ENCODE measurements at regions not wholly inside any gene's neighbourhood (a gene's known extent, or its start where the extent isn't known, plus 50 kb on each side); places are given as distances from the start of the nearest gene placed in this dataset.

- no peaks in the 10 kb centered on the region for H3K9me3 Mint-ChIP-seq
- peaks cover 10% of the 10 kb centered on the region for H3K36me3 Mint-ChIP-seq
- H3K27ac Mint-ChIP-seq: no peak overlapping the region
- no peaks in the 10 kb centered on the region for H3K27me3 Mint-ChIP-seq
- H3K4me3 Mint-ChIP-seq: peak overlapping the region in 1 of 4 donors; percentile 17
- no peaks in the 10 kb centered on the region for H3K4me1 Mint-ChIP-seq
Measured at GRCh38 chr7:139159900-139160675, 50.6 kb upstream of the ZC3HAV1 start.

GRCh38 chr7:139168479-139168878, 59.0 kb upstream of the ZC3HAV1 start:
- H3K4me3 Mint-ChIP-seq: no peak overlapping the region
- no peaks in the 10 kb centered on the region for H3K9me3 Mint-ChIP-seq
- H3K27ac Mint-ChIP-seq: no peak overlapping the region
- H3K27me3 Mint-ChIP-seq: no peaks in the 10 kb centered on the region
- H3K36me3 Mint-ChIP-seq: no peaks in the 10 kb centered on the region
- no peaks in the 10 kb centered on the region for H3K4me1 Mint-ChIP-seq

DNA sequence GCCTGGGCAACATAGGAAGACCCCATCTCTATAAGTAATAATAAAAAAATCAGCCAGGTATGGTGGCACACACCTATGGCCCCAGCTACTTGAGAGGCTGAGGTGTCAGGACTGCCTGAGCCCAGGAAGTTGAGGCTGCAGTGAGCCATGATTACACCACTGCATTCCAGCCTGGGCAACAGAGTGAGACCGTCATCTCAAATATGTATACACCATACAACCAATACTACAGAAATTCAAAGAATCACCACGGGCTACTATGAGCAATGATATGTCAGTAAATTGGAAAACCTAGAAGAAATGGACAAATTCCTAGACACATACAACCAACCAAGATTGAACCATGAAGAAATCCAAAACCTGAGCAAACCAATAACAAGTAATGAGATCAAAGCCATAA, 60.3 kb upstream of the ZC3HAV1 start:
- Mint-ChIP-seq H3K4me3 (no peak overlapping the region), H3K36me3 (no peaks in the 10 kb centered on the region), H3K27me3 (no peaks in the 10 kb centered on the region), H3K9me3 (no peaks in the 10 kb centered on the region), H3K27ac (no peak overlapping the region), H3K4me1 (no peaks in the 10 kb centered on the region)

- no peaks in the 10 kb centered on the region for H3K4me1 Mint-ChIP-seq
Measured at GRCh38 chr7:139172775-139173174, 58.3 kb upstream of the UBN2 start.

DNA sequence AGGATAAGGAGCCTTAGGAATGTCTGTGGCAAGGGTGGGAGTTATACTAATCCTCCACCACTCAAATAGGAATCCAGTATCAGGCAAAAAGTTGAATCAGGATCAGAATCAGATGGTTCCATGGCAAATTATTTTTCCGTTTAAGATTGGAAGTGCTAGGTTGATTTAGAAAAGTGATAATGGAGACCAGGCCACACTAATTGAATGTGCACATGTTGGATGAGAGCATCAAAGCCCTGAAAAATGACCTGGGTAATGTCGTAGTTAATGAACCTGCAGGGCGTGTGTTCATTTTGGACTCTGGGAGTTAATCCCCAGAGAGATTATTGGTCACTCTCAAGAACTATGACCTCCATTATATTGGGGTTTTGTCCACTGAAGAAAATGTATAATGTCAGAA, 53.3 kb upstream of the UBN2 start:
- H3K27me3 Mint-ChIP-seq: no peaks in the 10 kb centered on the region
- H3K4me3 Mint-ChIP-seq: no peak overlapping the region
- no peaks in the 10 kb centered on the region for H3K4me1 Mint-ChIP-seq
- H3K36me3 Mint-ChIP-seq: peaks cover 10% of the 10 kb centered on the region
- no peaks in the 10 kb centered on the region for H3K9me3 Mint-ChIP-seq
- no peak overlapping the region for H3K27ac Mint-ChIP-seq

More at GRCh38 chr7:139172775-139173174, 58.3 kb upstream of the UBN2 start:
- no peaks in the 10 kb centered on the region for H3K36me3 Mint-ChIP-seq
- H3K9me3 Mint-ChIP-seq: no peaks in the 10 kb centered on the region
- H3K27me3 Mint-ChIP-seq: no peaks in the 10 kb centered on the region
- no peak overlapping the region for H3K4me3 Mint-ChIP-seq
- no peak overlapping the region for H3K27ac Mint-ChIP-seq

DNA sequence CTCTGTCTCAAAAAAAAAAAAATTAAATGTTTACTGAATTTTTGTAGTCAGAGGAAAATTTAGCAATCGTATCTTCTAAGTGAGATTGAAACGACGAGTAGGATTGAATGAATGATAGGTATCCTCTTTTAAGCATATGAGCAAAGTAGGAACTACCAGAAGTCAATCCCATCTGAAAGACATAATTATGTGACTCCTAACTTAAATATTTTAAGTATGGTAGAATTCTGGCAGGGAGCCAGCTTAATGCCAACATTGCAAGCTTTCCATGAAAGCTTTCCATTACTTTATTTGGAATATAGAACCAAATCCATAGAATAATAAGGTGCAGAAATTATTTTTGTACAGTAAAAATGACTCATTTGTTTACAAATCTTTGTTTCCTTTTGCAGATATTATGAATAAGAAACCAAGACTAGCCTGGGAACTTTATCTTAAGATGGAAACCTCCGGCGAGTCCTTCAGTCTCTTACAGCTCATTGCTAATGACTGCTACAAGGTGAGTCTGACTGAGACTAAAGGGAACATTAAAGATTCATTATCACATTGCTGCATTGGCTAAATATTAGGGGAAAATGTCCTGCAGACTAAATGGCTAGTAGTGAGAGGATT, 50.2 kb upstream of the UBN2 start:
- peaks cover 10% of the 10 kb centered on the region for H3K36me3 Mint-ChIP-seq
- no peaks in the 10 kb centered on the region for H3K27me3 Mint-ChIP-seq
- H3K4me3 Mint-ChIP-seq: no peak overlapping the region
- H3K4me1 Mint-ChIP-seq: no peaks in the 10 kb centered on the region
- H3K9me3 Mint-ChIP-seq: no peaks in the 10 kb centered on the region
- no peak overlapping the region for H3K27ac Mint-ChIP-seq
